GM13976 (cell line): ENCODE measurements at regions not wholly inside any gene's neighbourhood (a gene's known extent, or its start where the extent isn't known, plus 50 kb on each side); places are given as distances from the start of the nearest gene placed in this dataset.

ENCODE experiments used
- DNase-seq: peaks from one replicate; pipeline ENCODE4 v3.0.0; 2012; ENCODE audit warnings: low spot score
- CTCF ChIP-seq: IDR thresholded peaks from 2 replicates; pipeline ENCODE4 v1.5.1; 2012; ENCODE audit warnings: borderline replicate concordance, mild to moderate bottlenecking; ENCODE audit not compliant: insufficient read depth; ENCODE audit errors: extremely low read depth, missing control alignments, control extremely low read depth
- in situ Hi-C: fragments of 300-500 bp; cut with MboI; formaldehyde crosslinking; loops from one replicate; pipeline ENCODE4 v1.12.0; 2022; ENCODE audit warnings: low sequenced_read_pairs, mixed read lengths, inconsistent platforms; ENCODE audit not compliant: unreplicated experiment

DNA sequence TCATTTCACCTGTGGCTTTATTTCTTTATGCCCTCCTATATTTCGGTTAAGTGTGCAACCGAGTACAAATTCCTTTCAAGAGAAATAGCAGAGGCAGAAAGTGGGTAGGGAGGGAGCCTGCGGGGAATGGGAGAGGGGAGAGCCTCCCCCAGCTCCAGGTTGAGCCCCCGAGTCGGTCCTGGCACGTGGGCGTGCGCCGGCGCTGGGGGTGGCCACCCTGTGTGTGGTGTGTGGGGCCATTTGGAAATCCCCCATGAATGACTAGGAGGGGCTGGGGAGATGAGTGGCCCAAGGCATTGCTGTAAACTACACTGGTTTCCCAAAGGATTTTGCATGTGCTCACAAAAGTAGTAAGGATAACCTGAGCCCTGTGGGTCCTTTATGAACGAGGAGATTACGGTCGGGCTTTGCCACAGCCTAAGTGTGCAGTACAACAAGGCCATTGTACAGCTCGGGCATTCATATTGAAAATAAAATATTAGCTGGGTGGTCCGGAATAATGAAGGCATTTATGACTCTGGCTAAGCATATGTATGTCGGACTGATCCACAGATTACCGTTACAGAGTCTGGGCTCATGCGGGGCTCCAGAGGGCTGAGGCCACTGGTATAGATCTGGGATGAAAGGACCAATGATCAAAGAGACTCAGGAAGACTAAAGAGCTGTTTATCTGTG lies 84.5 kb upstream of the RALGAPA2 start:
- DNase-seq, result no peak
- in situ Hi-C loops, result no loop called here
- no peak for TF ChIP-seq CTCF

DNA sequence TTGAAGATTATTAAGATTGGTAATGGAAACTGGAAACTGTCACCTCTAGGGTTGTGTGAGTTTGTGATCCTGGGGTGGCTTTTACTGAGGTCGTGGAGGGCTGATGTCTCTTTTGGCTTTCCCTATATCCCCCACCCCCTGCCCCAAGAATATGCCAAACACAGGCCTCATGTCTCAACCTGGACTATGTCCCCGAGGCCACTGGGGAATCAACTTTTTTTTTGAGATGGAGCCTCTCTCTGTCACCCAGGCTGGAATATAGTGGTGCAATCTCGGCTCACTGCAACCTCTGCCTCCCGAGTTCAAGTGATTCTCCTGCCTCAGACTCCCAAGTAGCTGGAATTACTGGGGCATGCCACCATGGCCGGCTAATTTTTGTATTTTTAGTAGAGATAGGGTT lies 83.3 kb upstream of the RALGAPA2 start:
- in situ Hi-C loops, result no loop called here
- no peak for DNase-seq
- no peak for TF ChIP-seq CTCF

- no peak for DNase-seq
- no peak for TF ChIP-seq CTCF
- in situ Hi-C loops, result no loop called here
These were observed 82.7 kb upstream of the RALGAPA2 start for GRCh38 chr20:20795119-20795518.

DNA sequence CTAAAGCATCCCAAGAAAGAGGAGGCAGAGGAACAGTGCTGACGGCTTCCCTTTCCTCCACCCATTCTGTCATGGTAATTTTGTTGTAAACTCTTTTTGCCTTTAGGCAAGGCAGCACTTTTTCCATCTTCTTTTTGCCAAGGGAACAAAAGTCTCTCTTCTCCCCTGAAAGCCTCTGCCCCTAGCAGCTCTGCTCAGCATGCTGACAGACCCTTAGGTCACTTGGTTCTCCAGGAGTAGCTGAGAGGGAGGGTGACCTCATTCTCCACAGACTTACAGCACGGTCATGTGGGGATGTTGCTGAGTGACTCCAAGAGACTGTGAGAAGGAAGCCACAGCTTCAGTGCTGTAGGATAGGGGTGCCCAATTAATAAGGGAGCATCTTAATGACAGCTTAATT lies 81.1 kb upstream of the RALGAPA2 start:
- DNase-seq, result no peak
- in situ Hi-C loops, result no loop called here
- TF ChIP-seq CTCF, result no peak

DNA sequence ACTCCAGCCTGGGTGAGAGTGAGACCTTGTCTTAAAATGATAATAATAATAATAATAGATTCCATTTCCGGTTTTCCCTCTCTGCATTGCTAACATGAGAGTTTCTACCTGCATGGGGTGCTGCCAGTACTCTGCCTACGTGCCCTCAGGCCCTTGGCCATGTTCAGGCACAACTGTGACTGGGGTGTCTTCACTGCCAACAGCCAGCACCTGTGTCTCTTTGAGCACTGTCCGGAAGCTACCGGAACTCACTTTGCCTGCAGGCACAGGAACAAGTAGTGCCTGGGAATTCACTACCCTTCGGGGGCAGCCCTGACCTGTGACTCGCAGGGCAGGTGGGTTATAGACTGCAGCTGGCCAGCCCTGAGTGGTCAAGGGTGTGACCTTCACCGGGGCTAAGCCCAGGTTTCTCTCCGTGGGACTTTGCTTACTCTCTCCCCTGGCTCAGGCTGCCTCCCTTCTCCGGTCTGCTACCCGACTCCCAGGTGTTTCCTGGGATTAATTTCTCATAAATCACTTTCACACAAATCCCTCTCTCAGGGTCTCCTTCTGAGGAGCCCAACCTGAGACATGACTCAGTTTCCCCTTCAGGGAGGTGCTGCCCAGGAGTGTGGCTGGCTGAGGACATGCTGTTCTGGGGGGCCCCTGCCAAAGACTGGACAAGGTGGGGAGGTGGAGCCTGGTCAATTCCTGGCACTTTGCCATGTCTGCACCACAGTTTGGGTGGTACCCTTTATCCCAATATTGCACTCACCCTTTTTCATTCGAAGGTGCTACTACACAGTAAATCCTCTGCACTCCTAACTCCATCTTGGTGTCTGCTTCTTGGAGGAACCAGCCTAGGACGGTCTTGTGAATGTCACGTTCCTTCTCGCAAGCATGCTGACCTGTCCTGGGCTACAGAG lies 79.5 kb upstream of the RALGAPA2 start:
- no peak for DNase-seq
- no peak for TF ChIP-seq CTCF
- in situ Hi-C loops, result no loop called here

GRCh38 chr20:20788308-20788707 lies 75.9 kb upstream of the RALGAPA2 start:
- in situ Hi-C loops, result no loop called here
- DNase-seq, result no peak
- TF ChIP-seq CTCF, result no peak
